Hippocampal formation (tissue), 2 donors: ENCODE measurements at regions not wholly inside any gene's neighbourhood (a gene's known extent, or its start where the extent isn't known, plus 50 kb on each side); places are given as distances from the start of the nearest gene placed in this dataset.

Experiments
- DNase-seq, 2 donors: peaks; one replicate each; lab custom pipeline; 2025; lab: John Stamatoyannopoulos, UW

GRCh38 chr4:41318839-41319530, 62.3 kb downstream of the UCHL1 start:
- no peak for DNase-seq

- no peak for DNase-seq
Measured at GRCh38 chr4:41319553-41319952, 62.8 kb downstream of the UCHL1 start.

- DNase-seq, result no peak
Measured at GRCh38 chr4:41320278-41320677, 63.5 kb downstream of the UCHL1 start.

- no peak for DNase-seq
Measured at GRCh38 chr4:41320786-41321185, 64.1 kb downstream of the UCHL1 start.

- no peak for DNase-seq
Measured at GRCh38 chr4:41321216-41321945, 64.7 kb downstream of the UCHL1 start.

GRCh38 chr4:41322617-41323016, 65.9 kb downstream of the UCHL1 start:
- no peak for DNase-seq

- no peak for DNase-seq
Measured at GRCh38 chr4:41323179-41323578, 66.5 kb downstream of the UCHL1 start.

GRCh38 chr4:41323706-41324105, 67.0 kb downstream of the UCHL1 start:
- no peak for DNase-seq

GRCh38 chr4:41324861-41325260, 68.1 kb downstream of the UCHL1 start:
- no peak for DNase-seq

GRCh38 chr4:41325901-41326300, 69.2 kb downstream of the UCHL1 start:
- no peak for DNase-seq

GRCh38 chr4:41326776-41327175, 70.0 kb downstream of the UCHL1 start:
- DNase-seq, result no peak

- DNase-seq, result no peak
Measured at GRCh38 chr4:41327770-41328169, 71.0 kb downstream of the UCHL1 start.

- no peak for DNase-seq
Measured at GRCh38 chr4:41329361-41329760, 72.6 kb downstream of the UCHL1 start.

GRCh38 chr4:41331224-41331623, 74.5 kb downstream of the UCHL1 start:
- DNase-seq, result no peak

- DNase-seq, result no peak
Measured at GRCh38 chr4:41332510-41333054, 75.9 kb downstream of the UCHL1 start.

GRCh38 chr4:41334182-41334581, 77.5 kb downstream of the UCHL1 start:
- DNase-seq, result no peak

- peak; percentile 45 to 95 for DNase-seq
Measured at GRCh38 chr4:41339812-41340809, 83.4 kb downstream of the UCHL1 start.

GRCh38 chr4:41346306-41347061, 89.8 kb downstream of the UCHL1 start:
- DNase-seq, result no peak

- DNase-seq, result no peak
Measured at GRCh38 chr4:41349021-41349420, 92.3 kb downstream of the UCHL1 start.

GRCh38 chr4:41358647-41359421, 102.1 kb downstream of the UCHL1 start:
- DNase-seq, result no peak

- no peak for DNase-seq
Measured at GRCh38 chr4:41359422-41359775, 102.7 kb downstream of the UCHL1 start.
